Upper lobe of left lung (tissue), 6 donors: ENCODE measurements at regions not wholly inside any gene's neighbourhood (a gene's known extent, or its start where the extent isn't known, plus 50 kb on each side); places are given as distances from the start of the nearest gene placed in this dataset.
A peak's percentile ranks its signal among the peaks of the same experiment; 100 is the strongest.

ENCODE experiments used
- ATAC-seq, 2 donors: fragments of 200-7000 bp; cut with Tn5 transposase; one replicate each; pipeline ENCODE4 v1.9.1; 2022; ENCODE audit warnings: mild to moderate bottlenecking in 2 of 2, moderate library complexity in 2 of 2; ENCODE audit not compliant: low FRiP score in 2 of 2
- DNase-seq, 2 donors: peaks; one replicate each; pipeline ENCODE4 v3.0.0-alpha.2; 2019 to 2020
- H3K27ac ChIP-seq, 4 donors: fragments of 200-600 bp; sonication (generic); one replicate each; pipeline ENCODE4 v1.5.1; 2016 to 2019
- H3K27me3 ChIP-seq, 4 donors: fragments of 200-600 bp; sonication (generic); one replicate each; pipeline ENCODE4 v1.5.1; 2017 to 2019
- H3K36me3 ChIP-seq, 4 donors: fragments of 200-600 bp; sonication (generic); one replicate each; pipeline ENCODE4 v1.5.1; 2016 to 2019
- H3K4me1 ChIP-seq, 4 donors: fragments of 200-600 bp; sonication (generic); one replicate each; pipeline ENCODE4 v1.5.1; 2018 to 2019
- H3K4me3 ChIP-seq, 4 donors: fragments of 200-600 bp; sonication (generic); one replicate each; pipeline ENCODE4 v1.5.1; 2017 to 2019; ENCODE audit warnings: mild to moderate bottlenecking in 2 of 4, moderate library complexity in 1 of 4
- H3K9me3 ChIP-seq, 4 donors: fragments of 200-600 bp; sonication (generic); one replicate each; pipeline ENCODE4 v1.5.1; 2018 to 2019
- CTCF ChIP-seq, 6 experiments: fragments of 450-650 bp in 4 of 6; fragments of 200-600 bp in 2 of 6; sonication (generic) in 2 of 6; IDR thresholded peaks; one replicate each; pipeline ENCODE4 v1.5.1; 2016 to 2019; ENCODE audit warnings: antibody characterized with exemption in 6 of 6
- EP300 ChIP-seq, 4 donors: sonication (generic); formaldehyde crosslinking; IDR thresholded peaks; one replicate each; pipeline ENCODE4 v1.5.1; 2017; ENCODE audit warnings: antibody characterized with exemption in 4 of 4, control low read depth in 2 of 4
- POLR2A ChIP-seq, 4 donors: fragments of 450-650 bp; IDR thresholded peaks; one replicate each; pipeline ENCODE4 v1.5.1; 2016 to 2017; ENCODE audit warnings: antibody characterized with exemption in 4 of 4, mild to moderate bottlenecking in 2 of 4
- POLR2AphosphoS5 ChIP-seq, 2 donors: sonication (generic); formaldehyde crosslinking; IDR thresholded peaks; one replicate each; pipeline ENCODE4 v1.5.1; 2017; ENCODE audit warnings: antibody characterized with exemption in 2 of 2
- WGBS, 2 donors: methylation state at CpG; one replicate each; pipeline ENCODE4 v1.1.5; 2017 to 2018; 5-methylcytosine and 5-hydroxymethylcytosine counted together
- donor health status: DM: no; HTN: no; CAD: no; lungs with moderate emphysema.
- donor health status: DM: no; HTN: yes; CAD: no; lungs with severe emphysema.

GRCh38 chr5:110812639-110813038, 73.8 kb downstream of the SLC25A46 start:
- no peaks in the 10 kb centered on the region for H3K27me3 ChIP-seq
- no peak overlapping the region for H3K4me3 ChIP-seq
- peaks cover 0 to 6% (median 4%) of the 10 kb centered on the region in 4 donors for H3K4me1 ChIP-seq
- no peak for ATAC-seq
- TF ChIP-seq POLR2AphosphoS5 (IDR thresholded peaks at IDR 0.05) (no peak), EP300 (IDR thresholded peaks at IDR 0.05) (no peak), POLR2A (IDR thresholded peaks at IDR 0.05) (no peak), CTCF (IDR thresholded peaks at IDR 0.05) (no peak)
- DNase-seq: no peak
- WGBS, 2 donors: 86 to 88% methylated on average over 3 of the region's 3 CpGs
- H3K27ac ChIP-seq: no peak overlapping the region
- no peaks in the 10 kb centered on the region for H3K36me3 ChIP-seq
- peaks cover 0 to 5% (median 0%) of the 10 kb centered on the region in 4 donors for H3K9me3 ChIP-seq

- DNase-seq (no peak), ATAC-seq (peak in 1 of 2 donors; percentile 31)
- 32 to 41% methylated on average over 1 of the region's 1 CpG for WGBS, 2 donors
- no peaks in the 10 kb centered on the region for H3K27me3 ChIP-seq
- H3K36me3 ChIP-seq: no peaks in the 10 kb centered on the region
- H3K9me3 ChIP-seq: peaks cover 0 to 5% (median 0%) of the 10 kb centered on the region in 4 donors
- no peak overlapping the region for H3K4me3 ChIP-seq
- H3K27ac ChIP-seq: no peak overlapping the region
- TF ChIP-seq CTCF (IDR thresholded peaks at IDR 0.05) (no peak), EP300 (IDR thresholded peaks at IDR 0.05) (no peak), POLR2AphosphoS5 (IDR thresholded peaks at IDR 0.05) (no peak), POLR2A (IDR thresholded peaks at IDR 0.05) (no peak)
- H3K4me1 ChIP-seq: peaks cover 0 to 6% (median 4%) of the 10 kb centered on the region in 4 donors
Observed at GRCh38 chr5:110815916-110816605, 77.3 kb downstream of the SLC25A46 start.

GRCh38 chr5:110817459-110817858, 78.7 kb downstream of the SLC25A46 start:
- Histone ChIP-seq H3K4me1 (peaks cover 0 to 6% (median 4%) of the 10 kb centered on the region in 4 donors), H3K9me3 (peaks cover 0 to 3% (median 0%) of the 10 kb centered on the region in 4 donors), H3K4me3 (no peak overlapping the region), H3K27ac (no peak overlapping the region), H3K27me3 (no peaks in the 10 kb centered on the region), H3K36me3 (no peaks in the 10 kb centered on the region)
- ATAC-seq (peak in 1 of 2 donors; percentile 28), DNase-seq (no peak)
- 66 to 79% methylated on average over 7 of the region's 7 CpGs for WGBS, 2 donors
- TF ChIP-seq POLR2A (IDR thresholded peaks at IDR 0.05) (no peak), CTCF (IDR thresholded peaks at IDR 0.05) (no peak), POLR2AphosphoS5 (IDR thresholded peaks at IDR 0.05) (no peak), EP300 (IDR thresholded peaks at IDR 0.05) (no peak)

- Histone ChIP-seq H3K27me3 (no peaks in the 10 kb centered on the region), H3K27ac (no peak overlapping the region), H3K9me3 (peaks cover 10 to 18% (median 13%) of the 10 kb centered on the region in 4 donors), H3K4me1 (no peaks in the 10 kb centered on the region), H3K36me3 (no peaks in the 10 kb centered on the region), H3K4me3 (no peak overlapping the region)
- TF ChIP-seq POLR2AphosphoS5 (IDR thresholded peaks at IDR 0.05): no peak
- TF ChIP-seq POLR2A (IDR thresholded peaks at IDR 0.05): no peak
- no peak for TF ChIP-seq EP300 (IDR thresholded peaks at IDR 0.05)
- no peak for TF ChIP-seq CTCF (IDR thresholded peaks at IDR 0.05)
- 82 to 84% methylated on average over 5 of the region's 5 CpGs for WGBS, 2 donors
- DNase-seq (peak in 1 of 2 donors; percentile 13), ATAC-seq (no peak)
Observed at GRCh38 chr5:110823571-110823970, 84.8 kb downstream of the SLC25A46 start.
